ENCODE measurements at regions not wholly inside any gene's neighbourhood (a gene's known extent, or its start where the extent isn't known, plus 50 kb on each side); places are given as distances from the start of the nearest gene placed in this dataset.

- DNase-seq: no peak
- no peaks in the 10 kb centered on the region for H3K36me3 ChIP-seq (replicated peaks in 1 of 2; ENCODE audit: control insufficient read depth in 1 of 2, insufficient read depth in 2 of 2, low read length in 1 of 2)
- no peaks in the 10 kb centered on the region for H3K9me3 ChIP-seq
- H3K4me2 ChIP-seq: no peak overlapping the region
- no peak overlapping the region for H3K9ac ChIP-seq
- WGBS (ENCODE audit: low lambda C conversion rate): 34% methylated on average over 3 of the region's 3 CpGs
- no peak overlapping the region for H3K27ac ChIP-seq (ENCODE audit: low read depth in 2 of 2, low read length in 1 of 2)
- H3K9me2 ChIP-seq: no peaks in the 10 kb centered on the region
- no peak overlapping the region for H2AFZ ChIP-seq (ENCODE audit: low read depth)
- no peak overlapping the region for H3K4me3 ChIP-seq (ENCODE audit: low read depth in 2 of 2, low read length in 1 of 2)
- no peaks in the 10 kb centered on the region for H3K4me1 ChIP-seq (ENCODE audit: control insufficient read depth in 1 of 2, insufficient read depth in 2 of 2, low read depth in 1 of 2, low read length in 1 of 2)
- ChIA-PET POLR2A (no interaction called here), CTCF (no interaction called here)
- no peak for TF ChIP-seq MXI1 (IDR thresholded peaks at IDR 0.05; ENCODE audit: low read depth, low read length)
- no peak for TF ChIP-seq ELF1 (IDR thresholded peaks at IDR 0.05)
- TF ChIP-seq FOXJ3 (CRISPR knock-in tag; IDR thresholded peaks at IDR 0.05): no peak
- no peak for TF ChIP-seq EP300 (IDR thresholded peaks at IDR 0.05; ENCODE audit: borderline replicate concordance in 1 of 2, low read depth in 1 of 2, low read length in 1 of 2)
- no peaks in the 10 kb centered on the region for H3F3A ChIP-seq (replicated peaks; ENCODE audit: insufficient read depth)
- 0 out of 2 replicates have a peak, but pooled peaks cover 5% of the 10 kb centered on the region for H3K27me3 ChIP-seq (ENCODE audit: insufficient read depth)
- H3K79me2 ChIP-seq (ENCODE audit: insufficient read depth): no peaks in the 10 kb centered on the region
- H4K20me1 ChIP-seq (ENCODE audit: insufficient read depth): no peaks in the 10 kb centered on the region
Observed at GRCh38 chr5:136856648-136857047, 491.3 kb upstream of the TRPC7 start.

- Histone ChIP-seq H3K9ac (no peak overlapping the region), H3K27ac (ENCODE audit: low read depth in 2 of 2, low read length in 1 of 2) (no peak overlapping the region), H3K9me3 (no peaks in the 10 kb centered on the region), H4K20me1 (ENCODE audit: insufficient read depth) (no peaks in the 10 kb centered on the region), H3K4me3 (ENCODE audit: low read depth in 2 of 2, low read length in 1 of 2) (no peak overlapping the region), H3K36me3 (replicated peaks in 1 of 2; ENCODE audit: control insufficient read depth in 1 of 2, insufficient read depth in 2 of 2, low read length in 1 of 2) (no peaks in the 10 kb centered on the region), H3K27me3 (ENCODE audit: insufficient read depth) (0 out of 2 replicates have a peak, but pooled peaks cover 5% of the 10 kb centered on the region), H3K79me2 (ENCODE audit: insufficient read depth) (no peaks in the 10 kb centered on the region), H3K4me2 (no peak overlapping the region), H3K4me1 (ENCODE audit: control insufficient read depth in 1 of 2, insufficient read depth in 2 of 2, low read depth in 1 of 2, low read length in 1 of 2) (no peaks in the 10 kb centered on the region), H3F3A (replicated peaks; ENCODE audit: insufficient read depth) (no peaks in the 10 kb centered on the region), H3K9me2 (no peaks in the 10 kb centered on the region), H2AFZ (ENCODE audit: low read depth) (no peak overlapping the region)
- no peak for DNase-seq
- WGBS (ENCODE audit: low lambda C conversion rate): 6% methylated on average over 1 of the region's 1 CpG
- TF ChIP-seq MAX (IDR thresholded peaks at IDR 0.05; ENCODE audit: low read depth) (no peak), GABPA (IDR thresholded peaks at IDR 0.05; ENCODE audit: low read depth) (no peak), SIN3A (IDR thresholded peaks at IDR 0.05; ENCODE audit: borderline replicate concordance, low read depth, low read length) (no peak), PBX3 (IDR thresholded peaks at IDR 0.05) (no peak), RXRA (IDR thresholded peaks at IDR 0.05; ENCODE audit: borderline replicate concordance, low read depth) (no peak), FOXJ3 (CRISPR knock-in tag; IDR thresholded peaks at IDR 0.05) (no peak), RFX5 (IDR thresholded peaks at IDR 0.05; ENCODE audit: low read length) (no peak), POLR2AphosphoS5 (IDR thresholded peaks at IDR 0.05; ENCODE audit: low read depth, low read length) (no peak), USF1 (IDR thresholded peaks at IDR 0.05; ENCODE audit: borderline replicate concordance, low read depth) (no peak), ELF1 (IDR thresholded peaks at IDR 0.05) (no peak), USF2 (IDR thresholded peaks at IDR 0.05; ENCODE audit: borderline replicate concordance, low read depth, low read length) (no peak), FOXM1 (IDR thresholded peaks at IDR 0.05; ENCODE audit: low read depth) (no peak), NFIC (IDR thresholded peaks at IDR 0.05; ENCODE audit: borderline replicate concordance) (no peak), ZBTB33 (IDR thresholded peaks at IDR 0.05; ENCODE audit: borderline replicate concordance, low read depth) (no peak)
- ChIA-PET POLR2A (no interaction called here), CTCF (no interaction called here)
Observed at GRCh38 chr5:136853971-136854370, 488.6 kb upstream of the TRPC7 start.

All from SK-N-SH (cell line).